H9 (cell line): ENCODE measurements at regions not wholly inside any gene's neighbourhood (a gene's known extent, or its start where the extent isn't known, plus 50 kb on each side); places are given as distances from the start of the nearest gene placed in this dataset.

Experiments used
- DNase-seq: peaks from one replicate; pipeline ENCODE4 v3.0.0-alpha.2; 2017
- H2AFZ ChIP-seq: one replicate; pipeline ENCODE4 v1.6.1; 2013; ENCODE audit warnings: mild to moderate bottlenecking, low read length, control low read depth, moderate library complexity
- H2AK5ac ChIP-seq: 2 replicates; pipeline ENCODE4 v1.6.1; 2013; ENCODE audit warnings: low read length, control low read depth, mixed read lengths; ENCODE audit not compliant: insufficient read length
- H2BK120ac ChIP-seq: one replicate; pipeline ENCODE4 v1.6.1; 2013; ENCODE audit warnings: low read depth, mild to moderate bottlenecking, low read length, control low read depth, inconsistent platforms; ENCODE audit not compliant: poor library complexity, severe bottlenecking
- H2BK12ac ChIP-seq: 2 replicates; pipeline ENCODE4 v1.6.1; 2013; ENCODE audit warnings: low read length, control low read depth, mixed read lengths, low read depth; ENCODE audit not compliant: insufficient read length
- H2BK15ac ChIP-seq: 2 replicates; pipeline ENCODE4 v1.6.1; 2013; ENCODE audit warnings: low read depth, low read length, control low read depth
- H2BK20ac ChIP-seq: one replicate; pipeline ENCODE4 v1.6.1; 2013; ENCODE audit warnings: low read depth, mild to moderate bottlenecking, low read length, control low read depth, inconsistent platforms; ENCODE audit not compliant: poor library complexity, severe bottlenecking
- H2BK5ac ChIP-seq: 2 replicates; pipeline ENCODE4 v1.6.1; 2013; ENCODE audit warnings: low read length, control low read depth, mixed read lengths; ENCODE audit not compliant: insufficient read length
- H3K14ac ChIP-seq: 2 replicates; pipeline ENCODE4 v1.6.1; 2013; ENCODE audit warnings: low read length, control low read depth; ENCODE audit not compliant: insufficient read depth
- H3K18ac ChIP-seq: 2 replicates; pipeline ENCODE4 v1.6.1; 2013; ENCODE audit warnings: low read depth, mild to moderate bottlenecking, mixed read lengths, low read length, control low read depth; ENCODE audit not compliant: insufficient read length
- H3K23ac ChIP-seq: 2 replicates; pipeline ENCODE4 v1.6.1; 2013; ENCODE audit warnings: low read length, control low read depth, mixed read lengths, low read depth; ENCODE audit not compliant: insufficient read length
- H3K23me2 ChIP-seq: 2 replicates; pipeline ENCODE4 v1.6.1; 2013; ENCODE audit warnings: low read depth, mild to moderate bottlenecking, mixed read lengths, low read length, control low read depth; ENCODE audit not compliant: insufficient read length, poor library complexity, severe bottlenecking
- H3K27ac ChIP-seq: 2 replicates; pipeline ENCODE4 v1.5.1; 2013; ENCODE audit warnings: low read length, control low read depth, mixed read lengths, low read depth; ENCODE audit not compliant: insufficient read length
- H3K27me3 ChIP-seq: 2 replicates; pipeline ENCODE4 v1.6.1; 2013; ENCODE audit warnings: low read length, control low read depth, inconsistent platforms; ENCODE audit not compliant: insufficient read depth
- H3K4ac ChIP-seq: 2 replicates; pipeline ENCODE4 v1.6.1; 2013; ENCODE audit warnings: low read depth, mild to moderate bottlenecking, control low read depth, inconsistent platforms, low read length, moderate library complexity
- H3K4me1 ChIP-seq: 2 replicates; pipeline ENCODE4 v1.6.1; 2013; ENCODE audit warnings: low read length, control low read depth, inconsistent platforms; ENCODE audit not compliant: insufficient read depth
- H3K4me2 ChIP-seq: 2 replicates; pipeline ENCODE4 v1.6.1; 2013; ENCODE audit warnings: low read length, control low read depth, mixed read lengths; ENCODE audit not compliant: insufficient read length, insufficient read depth
- H3K56ac ChIP-seq: 2 replicates; pipeline ENCODE4 v1.6.1; 2013; ENCODE audit warnings: low read depth, mild to moderate bottlenecking, mixed read lengths, low read length, control low read depth; ENCODE audit not compliant: insufficient read length
- H3K79me1 ChIP-seq: 2 replicates; pipeline ENCODE4 v1.6.1; 2013; ENCODE audit warnings: low read depth, mild to moderate bottlenecking, moderate library complexity, low read length, control low read depth, inconsistent platforms; ENCODE audit not compliant: insufficient read depth, poor library complexity, severe bottlenecking
- H3K79me2 ChIP-seq: 2 replicates; pipeline ENCODE4 v1.6.1; 2013; ENCODE audit warnings: low read length, control low read depth, inconsistent platforms; ENCODE audit not compliant: insufficient read depth
- H3K9ac ChIP-seq: 2 replicates; pipeline ENCODE4 v1.6.1; 2013; ENCODE audit warnings: low read length, control low read depth, mixed read lengths; ENCODE audit not compliant: insufficient read length; ENCODE audit errors: extremely low read depth
- H3K9me3 ChIP-seq: one replicate; pipeline ENCODE4 v1.6.1; 2013; ENCODE audit warnings: low read depth, low read length, inconsistent platforms; ENCODE audit not compliant: control insufficient read depth
- H3T11ph ChIP-seq: one replicate; pipeline ENCODE4 v1.6.1; 2013; ENCODE audit warnings: mild to moderate bottlenecking, low read length, control low read depth, inconsistent platforms
- H4K20me1 ChIP-seq: one replicate; pipeline ENCODE4 v1.6.1; 2013; ENCODE audit not compliant: control insufficient read depth, insufficient read length, insufficient read depth
- H4K5ac ChIP-seq: 2 replicates; pipeline ENCODE4 v1.6.1; 2013; ENCODE audit warnings: low read depth, mild to moderate bottlenecking, mixed read lengths, low read length, control low read depth; ENCODE audit not compliant: insufficient read length
- H4K8ac ChIP-seq: replicated peaks from 2 replicates; pipeline ENCODE4 v1.6.1; 2013; ENCODE audit warnings: low read length, control low read depth, mixed read lengths, low read depth; ENCODE audit not compliant: insufficient read length
- H4K91ac ChIP-seq: 2 replicates; pipeline ENCODE4 v1.6.1; 2013; ENCODE audit warnings: low read depth, mild to moderate bottlenecking, moderate library complexity, mixed read lengths, low read length, control low read depth; ENCODE audit not compliant: insufficient read length
- H3K27ac Mint-ChIP-seq, 3 experiments: 2 replicates in 2 of 3; 3 replicates in 1 of 3; pipeline ENCODE4 v1.8.0; 2020 to 2021; ENCODE audit warnings: mixed read lengths in 3 of 3, mild to moderate bottlenecking in 1 of 3, moderate library complexity in 1 of 3
- H3K27me3 Mint-ChIP-seq: 2 replicates; pipeline ENCODE4 v1.8.0; 2021; ENCODE audit warnings: low read depth, mild to moderate bottlenecking, moderate library complexity, mixed read lengths
- H3K36me3 Mint-ChIP-seq, 3 experiments: 2 replicates in 2 of 3; 3 replicates in 1 of 3; pipeline ENCODE4 v1.8.0; 2020 to 2021; ENCODE audit warnings: low read depth in 3 of 3, mixed read lengths in 3 of 3; ENCODE audit not compliant: insufficient read depth in 1 of 3
- H3K4me1 Mint-ChIP-seq, 2 experiments: 2 replicates each; pipeline ENCODE4 v1.8.0; 2020; ENCODE audit warnings: mixed read lengths in 2 of 2
- H3K4me3 Mint-ChIP-seq, 2 experiments: 2 replicates in 1 of 2; 3 replicates in 1 of 2; pipeline ENCODE4 v1.8.0; 2020 to 2021; ENCODE audit warnings: mild to moderate bottlenecking in 2 of 2, mixed read lengths in 2 of 2, moderate library complexity in 1 of 2
- H3K9me3 Mint-ChIP-seq, 2 experiments: 2 replicates in 1 of 2; 3 replicates in 1 of 2; pipeline ENCODE4 v1.8.0; 2020; ENCODE audit warnings: mild to moderate bottlenecking in 2 of 2, mixed read lengths in 2 of 2, moderate library complexity in 1 of 2
- CTCF ChIP-seq: fragments of 200-600 bp; sonication (generic); conservative IDR thresholded peaks from 3 replicates; pipeline ENCODE4 v1.8.0; 2021; ENCODE audit warnings: antibody characterized with exemption, mild to moderate bottlenecking
- WGBS: extraction: QIAGEN DNeasy Blood & Tissue Kit; methylation state at CpG from one replicate; pipeline ENCODE4 v1.1.7; 2013; ENCODE audit warnings: missing lambda C conversion rate, low lambda C conversion rate, mixed read lengths; ENCODE audit not compliant: insufficient read length; ENCODE audit errors: extremely low coverage; 5-methylcytosine and 5-hydroxymethylcytosine counted together

DNA sequence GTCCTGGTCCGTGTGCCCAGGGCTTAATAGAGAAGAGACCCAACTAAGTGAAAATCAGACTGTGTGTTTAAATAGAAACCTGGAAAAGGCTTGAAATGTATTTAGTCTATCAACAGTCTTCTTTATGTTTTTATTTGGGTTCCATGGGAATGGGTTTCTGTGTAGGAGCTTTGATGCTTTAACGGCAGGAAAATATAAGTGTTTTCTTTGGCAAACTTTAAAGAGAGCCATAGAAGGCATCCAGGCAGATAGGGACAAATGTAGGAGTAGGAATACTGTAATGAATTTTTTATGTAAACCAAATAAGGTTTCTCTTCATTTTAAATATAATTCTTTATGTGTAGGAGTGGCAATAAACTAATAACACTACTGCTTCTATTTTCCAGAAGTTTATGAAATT, 989.0 kb downstream of the GATA3 start:
- peaks cover 0 to 6% (median 4%) of the 10 kb centered on the region in 3 experiments; a peak in 2 of 7 replicates for H3K36me3 Mint-ChIP-seq
- peaks cover 2% of the 10 kb centered on the region; the same call in 1 of the 2 replicates for H3K27me3 Mint-ChIP-seq
- no peaks in the 10 kb centered on the region for H3K4me1 Mint-ChIP-seq
- no peak overlapping the region for H2BK15ac ChIP-seq
- no peak overlapping the region for H4K8ac ChIP-seq
- no peaks in the 10 kb centered on the region for H3K23me2 ChIP-seq
- no CpG with 5 or more reads among the region's 2 CpGs for WGBS
- no peak overlapping the region for H3T11ph ChIP-seq
- no peak overlapping the region for H4K5ac ChIP-seq
- no peak overlapping the region for H2AK5ac ChIP-seq
- no peak overlapping the region for H3K4me2 ChIP-seq
- H3K23ac ChIP-seq = no peak overlapping the region
- H3K4me1 ChIP-seq = no peaks in the 10 kb centered on the region
- no peak overlapping the region for H4K91ac ChIP-seq
- no peak overlapping the region for H2BK5ac ChIP-seq
- no peaks in the 10 kb centered on the region for H3K27me3 ChIP-seq
- no peak overlapping the region for H3K4me3 Mint-ChIP-seq
- no peak overlapping the region for H3K4ac ChIP-seq
- H3K27ac ChIP-seq = no peak overlapping the region
- H3K18ac ChIP-seq = no peak overlapping the region
- H2AFZ ChIP-seq = no peak overlapping the region
- no peak for TF ChIP-seq CTCF
- no peak overlapping the region for H3K27ac Mint-ChIP-seq
- no peak overlapping the region for H3K9ac ChIP-seq
- no peak for DNase-seq
- peaks cover 7 to 8% of the 10 kb centered on the region in 2 experiments; a peak in 3 of 5 replicates for H3K9me3 Mint-ChIP-seq
- no peak overlapping the region for H2BK120ac ChIP-seq
- H2BK12ac ChIP-seq = no peak overlapping the region
- no peak overlapping the region for H3K56ac ChIP-seq
- H3K9me3 ChIP-seq = no peaks in the 10 kb centered on the region
- H4K20me1 ChIP-seq = no peaks in the 10 kb centered on the region
- H3K14ac ChIP-seq = no peak overlapping the region
- no peaks in the 10 kb centered on the region for H3K79me1 ChIP-seq
- no peak overlapping the region for H2BK20ac ChIP-seq
- no peaks in the 10 kb centered on the region for H3K79me2 ChIP-seq
